ENCODE measurements at regions not wholly inside any gene's neighbourhood (a gene's known extent, or its start where the extent isn't known, plus 50 kb on each side); places are given as distances from the start of the nearest gene placed in this dataset.

GRCh38 chr6:134407791-134408190, 89.9 kb upstream of the SGK1 start:
- TF ChIP-seq, protein P1, sequence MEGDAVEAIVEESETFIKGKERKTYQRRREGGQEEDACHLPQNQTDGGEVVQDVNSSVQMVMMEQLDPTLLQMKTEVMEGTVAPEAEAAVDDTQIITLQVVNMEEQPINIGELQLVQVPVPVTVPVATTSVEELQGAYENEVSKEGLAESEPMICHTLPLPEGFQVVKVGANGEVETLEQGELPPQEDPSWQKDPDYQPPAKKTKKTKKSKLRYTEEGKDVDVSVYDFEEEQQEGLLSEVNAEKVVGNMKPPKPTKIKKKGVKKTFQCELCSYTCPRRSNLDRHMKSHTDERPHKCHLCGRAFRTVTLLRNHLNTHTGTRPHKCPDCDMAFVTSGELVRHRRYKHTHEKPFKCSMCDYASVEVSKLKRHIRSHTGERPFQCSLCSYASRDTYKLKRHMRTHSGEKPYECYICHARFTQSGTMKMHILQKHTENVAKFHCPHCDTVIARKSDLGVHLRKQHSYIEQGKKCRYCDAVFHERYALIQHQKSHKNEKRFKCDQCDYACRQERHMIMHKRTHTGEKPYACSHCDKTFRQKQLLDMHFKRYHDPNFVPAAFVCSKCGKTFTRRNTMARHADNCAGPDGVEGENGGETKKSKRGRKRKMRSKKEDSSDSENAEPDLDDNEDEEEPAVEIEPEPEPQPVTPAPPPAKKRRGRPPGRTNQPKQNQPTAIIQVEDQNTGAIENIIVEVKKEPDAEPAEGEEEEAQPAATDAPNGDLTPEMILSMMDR (IDR thresholded peaks at IDR 0.05): no peak
- no peak for TF ChIP-seq POLR2A (IDR thresholded peaks at IDR 0.05)

All from Peyer's patch (tissue), 4 donors.